ENCODE measurements at regions not wholly inside any gene's neighbourhood (a gene's known extent, or its start where the extent isn't known, plus 50 kb on each side); places are given as distances from the start of the nearest gene placed in this dataset.
"Not testable (repeated sequence)": the region's sequence is repeated elsewhere in the genome, so short reads cannot be mapped to it uniquely, and the experiment has no call there.

DNA sequence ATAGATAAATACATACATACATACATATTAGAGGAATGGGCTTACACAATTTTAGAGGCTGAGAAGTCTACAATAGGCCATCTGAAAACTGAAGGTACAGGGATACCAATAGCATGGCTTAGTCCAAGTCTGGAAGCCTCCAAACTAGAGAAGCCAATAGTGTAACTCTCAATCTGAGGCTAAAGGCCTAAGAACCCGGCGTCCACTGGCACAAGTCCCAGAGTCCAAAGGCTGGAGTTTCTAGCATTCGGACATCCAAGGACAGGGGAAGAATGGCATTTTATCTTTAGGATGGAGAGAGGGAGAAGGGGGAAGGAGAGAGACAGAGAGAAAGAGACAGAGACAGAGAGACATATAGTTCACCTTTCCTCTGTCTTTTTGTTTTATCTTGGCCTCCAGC, 63.7 kb upstream of the SYT4 start:
- DNase-seq = no peak

DNA sequence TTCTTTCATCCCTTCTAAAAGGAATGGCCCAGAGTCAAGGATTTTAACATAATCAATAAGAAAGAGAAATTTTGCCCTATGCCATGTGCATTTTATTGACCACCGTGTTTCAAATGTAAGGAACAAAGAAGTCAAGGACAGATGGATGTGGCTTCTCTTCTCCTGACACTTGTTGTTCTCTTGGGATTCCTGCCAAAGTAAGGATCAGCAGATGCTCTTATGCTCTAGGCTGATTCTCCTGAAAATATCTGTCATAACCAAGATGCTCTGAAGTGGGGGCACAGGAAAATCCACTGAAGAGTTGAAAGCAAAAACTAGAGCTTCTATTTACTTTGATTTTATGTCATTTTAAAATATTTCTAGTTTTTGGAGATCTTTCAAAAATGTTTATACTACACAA, 72.9 kb upstream of the SYT4 start:
- DNase-seq = no peak

DNA sequence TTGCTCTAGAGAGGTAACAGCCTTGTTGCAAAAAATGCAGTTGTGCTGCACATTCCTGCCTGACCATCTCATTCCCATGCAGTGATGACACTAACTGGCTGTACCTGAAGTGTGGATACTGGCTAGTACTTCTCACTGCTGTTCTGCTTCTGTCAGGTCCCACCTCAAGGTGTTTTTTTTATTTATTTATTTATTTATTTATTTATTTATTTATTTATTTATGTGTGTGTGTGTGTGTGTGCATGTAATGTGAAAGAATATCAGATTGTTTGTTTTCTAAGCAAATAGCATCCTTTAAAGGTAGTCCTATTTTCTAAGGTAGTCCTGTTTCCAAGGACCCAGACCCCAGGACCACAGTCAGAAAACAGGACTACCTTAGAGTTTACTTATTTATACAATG, 87.2 kb upstream of the SYT4 start:
- DNase-seq = no peak

DNA sequence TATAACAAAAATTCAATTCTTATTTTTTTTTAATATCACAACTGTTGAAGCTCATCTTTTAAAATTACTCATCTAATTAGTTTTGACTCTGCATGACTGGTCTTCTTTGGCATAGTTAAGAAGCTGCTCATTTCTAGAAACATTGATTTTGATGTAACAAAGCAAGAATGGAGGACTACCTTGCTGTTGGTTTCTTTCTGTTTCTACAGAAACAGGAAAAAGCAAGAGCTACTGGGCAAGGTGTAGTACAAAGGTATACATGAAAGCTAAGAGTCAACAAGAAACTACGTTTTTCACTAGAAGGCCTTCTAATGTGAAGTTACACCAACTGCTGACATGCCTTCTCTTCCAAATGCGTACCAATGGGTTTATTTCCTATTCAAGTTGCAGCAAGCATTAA, 90.6 kb upstream of the SYT4 start:
- DNase-seq = no peak

DNA sequence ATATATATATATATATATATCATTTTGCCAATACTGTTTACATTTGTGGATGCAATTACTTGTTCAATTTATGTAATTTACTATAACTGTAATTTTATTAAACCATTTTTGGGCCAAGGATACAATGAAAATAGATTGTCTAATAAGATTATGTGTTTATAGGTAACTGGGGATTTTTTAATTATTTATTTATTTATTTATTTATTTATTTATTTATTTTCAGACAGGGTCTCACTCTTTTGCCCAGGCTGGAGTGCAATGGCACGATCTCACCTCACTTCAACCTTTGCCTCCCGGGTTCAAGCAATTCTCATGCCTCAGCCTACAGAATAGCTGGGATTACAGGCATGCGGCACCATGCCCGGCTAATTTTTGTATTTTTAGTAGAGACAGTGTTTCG, 92.0 kb upstream of the SYT4 start:
- DNase-seq = not testable (repeated sequence)

DNA sequence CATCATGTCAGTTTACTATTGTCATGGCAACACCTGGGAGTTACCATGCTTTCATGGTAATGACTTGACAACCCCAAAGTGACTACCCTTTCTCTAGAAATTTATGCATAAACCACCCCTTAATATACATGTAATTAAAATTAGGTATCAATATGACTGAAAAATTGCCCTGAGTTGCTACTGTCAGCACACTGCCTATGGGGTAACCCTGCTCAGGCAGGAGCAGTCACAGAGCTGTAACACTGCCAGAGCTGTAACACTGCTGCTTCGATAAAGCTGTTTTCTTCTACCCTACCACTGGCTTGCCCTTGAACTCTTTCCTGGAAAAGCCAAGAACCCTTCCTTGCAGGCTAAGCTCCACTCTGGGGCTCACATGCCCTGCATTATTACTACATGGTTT, 95.5 kb upstream of the SYT4 start:
- DNase-seq = no peak

DNA sequence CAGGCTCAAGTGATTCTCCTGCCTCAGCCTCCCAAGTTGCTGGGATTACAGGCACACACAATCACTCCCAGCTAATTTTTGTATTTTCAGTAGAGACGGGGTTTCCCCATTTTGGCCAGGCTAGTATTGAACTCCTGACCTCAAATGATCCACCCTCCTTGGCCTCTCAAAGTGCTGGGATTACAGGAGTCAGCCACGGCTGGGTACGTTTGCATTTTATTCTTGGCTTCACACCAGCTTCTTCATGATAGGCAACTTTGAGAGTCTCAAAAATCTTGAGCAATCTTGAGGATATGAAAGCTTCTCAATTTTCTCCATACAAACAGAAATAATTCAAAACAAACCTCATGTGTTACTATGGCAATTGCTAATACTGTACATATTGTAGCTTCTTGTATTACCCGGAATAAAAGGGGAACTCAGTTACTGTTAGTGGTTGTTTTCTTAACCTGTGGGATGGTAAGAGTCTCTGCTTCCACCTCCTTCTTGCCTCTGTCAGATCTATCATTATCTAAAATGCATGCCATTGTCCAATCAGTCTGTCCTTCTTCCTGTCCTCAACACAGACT, 102.9 kb upstream of the SYT4 start:
- DNase-seq = no peak

DNA sequence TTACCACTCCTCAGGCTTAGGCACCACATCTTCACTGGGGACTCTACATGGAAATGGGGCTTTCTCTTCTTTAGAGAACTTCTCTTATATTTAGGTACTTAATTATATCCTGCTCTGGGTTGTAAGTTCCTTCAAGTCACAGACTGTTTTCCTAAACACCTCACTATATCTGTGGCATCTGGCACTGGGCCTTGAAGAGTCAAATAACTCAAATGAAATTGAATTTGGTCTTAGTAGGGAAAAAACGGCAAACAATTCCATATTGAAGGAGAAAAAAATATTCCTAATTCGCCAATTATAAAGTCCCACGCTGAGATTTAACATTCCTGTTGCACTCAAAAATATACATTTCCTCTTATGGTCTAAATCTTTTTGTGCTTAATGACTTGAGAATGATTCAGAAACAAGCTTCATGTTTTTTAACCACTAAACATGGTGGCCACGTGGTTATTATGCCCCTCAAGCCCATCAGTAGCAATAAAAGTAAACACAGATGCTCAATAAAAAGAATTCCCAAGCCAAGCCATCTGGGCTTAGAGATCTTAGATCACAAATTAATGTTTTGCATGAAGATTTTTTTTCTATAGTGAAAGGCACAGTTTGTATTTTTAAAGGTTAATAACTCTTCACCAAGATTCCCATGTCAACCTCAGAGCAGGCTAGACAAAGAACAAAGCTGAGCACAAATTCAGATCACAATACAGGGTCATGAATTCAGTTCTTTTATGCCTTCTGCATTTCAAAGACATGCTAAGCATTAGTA, 105.5 kb upstream of the SYT4 start:
- DNase-seq = no peak

DNA sequence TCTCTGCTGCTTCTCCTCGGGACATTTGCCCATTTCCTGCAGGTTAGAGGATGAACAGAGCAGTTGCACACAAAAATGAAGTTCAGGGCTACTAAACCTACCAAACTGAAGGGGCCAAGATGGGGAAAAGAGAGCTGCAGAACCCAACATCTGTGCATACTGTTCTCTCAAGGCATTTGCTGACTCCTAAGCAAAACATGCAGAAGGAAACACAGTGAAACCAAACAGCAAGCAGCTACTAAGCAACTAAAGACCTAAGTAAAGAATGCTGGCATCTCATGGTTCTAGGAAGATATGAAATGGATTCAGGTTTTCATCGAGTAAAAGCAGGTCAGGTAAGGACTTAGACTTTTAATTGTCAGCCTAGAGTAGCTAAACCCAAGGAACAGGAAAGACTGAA, 111.9 kb upstream of the SYT4 start:
- no peak for DNase-seq

DNA sequence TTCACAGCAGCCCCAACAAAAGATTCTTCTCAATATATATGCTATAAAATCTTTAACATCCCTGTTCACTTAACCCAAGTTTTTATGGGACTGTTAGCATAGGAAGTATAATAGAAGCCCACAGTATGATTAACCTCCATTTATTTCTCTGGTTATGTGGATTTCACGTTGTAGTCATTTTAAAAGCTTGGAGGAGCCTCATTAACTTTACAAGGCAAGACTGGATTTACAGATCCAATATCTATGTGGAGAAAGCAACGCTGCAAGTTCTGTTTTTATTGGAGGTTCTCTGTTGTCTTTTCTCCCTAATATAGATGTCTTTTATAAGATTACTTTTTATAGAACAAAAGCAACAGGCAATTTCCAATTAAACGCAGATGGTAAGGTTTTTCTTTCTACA, 114.9 kb upstream of the SYT4 start:
- DNase-seq = no peak

DNA sequence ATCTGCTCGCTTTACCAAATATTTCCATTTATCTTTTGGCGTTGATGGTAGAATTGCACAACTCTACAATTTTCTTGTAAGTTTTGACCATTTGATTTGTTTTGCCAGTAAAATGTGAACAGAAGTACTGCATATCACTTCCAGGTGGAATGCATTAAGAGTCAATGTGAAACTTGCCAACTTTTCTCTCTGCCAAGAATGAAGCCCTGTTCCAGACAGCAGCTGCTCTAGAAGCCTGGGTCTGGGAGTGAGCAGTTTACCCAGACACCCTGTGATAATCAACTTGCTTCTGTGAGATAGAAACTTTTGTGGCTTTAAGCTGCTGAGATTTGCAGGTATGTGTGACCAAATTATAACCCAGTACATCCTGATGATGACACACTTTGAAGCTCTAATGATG, 115.9 kb upstream of the SYT4 start:
- no peak for DNase-seq

DNA sequence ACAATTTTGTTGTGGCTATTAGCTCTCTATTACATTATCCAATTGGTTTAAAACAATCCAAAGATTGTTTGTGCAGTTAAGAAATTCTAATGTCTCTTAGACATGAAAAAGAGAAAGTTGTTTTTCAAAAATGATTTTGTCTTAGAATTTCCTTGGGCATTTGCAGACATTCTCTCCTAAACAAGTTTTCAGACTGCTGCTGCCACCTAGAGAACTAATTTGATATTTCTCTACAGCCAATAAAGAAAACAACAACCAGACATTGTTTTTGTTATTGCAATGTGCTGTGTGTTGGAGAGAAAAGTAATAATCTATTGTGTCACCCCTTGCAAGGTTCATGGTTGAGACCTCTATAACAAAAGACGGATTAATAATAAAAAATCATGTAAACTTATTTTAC, 119.0 kb upstream of the SYT4 start:
- DNase-seq = no peak

DNA sequence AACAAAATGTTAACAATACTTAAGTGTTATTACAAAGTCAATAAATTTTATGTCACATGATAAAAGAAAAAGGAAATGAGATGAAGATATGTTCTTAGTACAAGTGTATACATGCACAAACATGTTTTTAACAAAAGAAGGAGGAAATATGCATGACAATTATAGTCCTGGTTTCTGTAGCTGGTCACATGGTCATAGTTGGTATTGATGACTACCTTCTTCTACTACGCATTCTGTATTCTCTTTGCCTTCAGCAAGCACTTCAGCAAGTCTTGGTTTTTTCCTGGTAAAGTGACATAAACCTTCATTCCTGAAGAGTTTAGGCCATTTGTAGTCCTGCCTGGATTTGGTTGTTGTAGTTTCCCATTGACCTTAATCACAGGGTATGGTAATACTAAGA, 121.3 kb upstream of the SYT4 start:
- no peak for DNase-seq

DNA sequence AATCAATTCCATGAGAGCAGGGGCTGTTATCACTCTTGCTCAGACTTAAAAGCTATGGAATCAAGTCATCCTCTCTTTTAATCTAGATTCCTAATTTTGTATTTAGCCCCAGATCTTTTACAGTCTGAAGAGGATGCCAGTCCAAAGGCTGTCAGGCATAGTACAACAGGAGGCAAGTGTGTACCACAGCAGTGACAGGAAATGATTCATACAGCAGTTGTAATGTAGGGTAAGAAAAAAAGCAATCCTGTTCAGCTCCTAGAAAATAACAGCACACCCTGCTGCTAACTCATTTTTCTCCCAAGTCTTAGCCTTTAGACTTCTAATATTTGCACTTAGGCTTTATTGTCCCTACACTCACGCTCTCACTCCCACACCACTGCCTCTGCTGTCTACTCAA, 127.8 kb upstream of the SYT4 start:
- no peak for DNase-seq

DNA sequence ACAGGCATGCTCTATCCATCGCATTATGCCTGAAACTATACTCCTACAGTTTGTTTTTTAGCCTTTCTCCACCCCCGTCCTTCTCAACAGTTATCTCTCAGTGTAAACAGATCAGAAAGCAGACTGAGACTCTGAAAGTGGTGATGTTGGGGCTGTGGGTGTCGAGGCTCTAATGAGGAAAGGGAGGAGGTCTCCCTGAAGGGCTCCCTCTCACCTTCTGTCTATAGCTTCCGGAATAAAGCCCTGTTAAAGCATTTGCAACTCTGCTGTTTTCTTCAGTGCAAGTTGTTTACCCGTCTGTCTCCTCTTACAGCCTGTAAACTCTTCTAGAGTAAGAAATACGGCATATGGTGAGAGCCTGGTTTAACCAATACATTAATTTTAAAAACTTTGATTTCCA, 136.7 kb upstream of the SYT4 start:
- DNase-seq = no peak

DNA sequence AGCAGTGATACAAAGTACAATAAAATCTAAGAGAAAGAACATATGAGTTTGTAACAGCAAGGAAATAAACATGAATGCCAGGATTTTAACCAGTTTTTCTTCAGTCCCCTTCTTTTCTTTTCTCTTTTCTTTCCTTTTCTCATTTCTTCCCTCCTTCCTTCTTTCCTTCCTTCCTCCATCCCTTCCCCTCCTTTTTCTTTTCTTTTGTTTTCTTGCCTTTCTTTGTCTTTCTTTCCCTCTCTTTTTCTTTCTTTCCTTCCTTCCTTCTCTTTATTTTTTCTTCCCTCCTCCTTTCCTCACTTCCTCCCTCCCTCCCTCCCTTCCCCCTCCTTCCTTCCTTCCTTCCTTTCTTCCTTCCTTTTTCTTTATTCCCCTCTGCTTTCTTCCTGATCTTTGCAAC, 142.8 kb upstream of the SYT4 start:
- no peak for DNase-seq

DNA sequence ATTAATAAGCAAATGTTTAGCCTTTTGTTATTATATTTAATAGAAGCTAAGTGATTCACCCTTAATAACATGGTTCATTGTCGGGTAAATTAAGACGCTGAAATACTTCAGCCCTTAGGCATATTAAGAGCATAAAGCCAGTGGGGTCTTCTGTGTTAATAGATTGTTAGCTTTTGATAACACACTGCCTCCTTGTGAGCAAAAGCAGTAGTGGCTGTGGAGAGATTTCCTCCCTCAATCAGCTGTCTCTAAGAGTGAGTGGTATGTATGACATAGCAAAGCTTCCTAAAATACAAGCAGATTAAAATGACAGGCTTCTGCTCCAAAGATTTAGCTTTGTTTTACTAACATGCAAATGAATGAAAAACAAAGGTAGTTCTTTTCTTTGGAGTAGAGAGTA, 143.7 kb upstream of the SYT4 start:
- no peak for DNase-seq

DNA sequence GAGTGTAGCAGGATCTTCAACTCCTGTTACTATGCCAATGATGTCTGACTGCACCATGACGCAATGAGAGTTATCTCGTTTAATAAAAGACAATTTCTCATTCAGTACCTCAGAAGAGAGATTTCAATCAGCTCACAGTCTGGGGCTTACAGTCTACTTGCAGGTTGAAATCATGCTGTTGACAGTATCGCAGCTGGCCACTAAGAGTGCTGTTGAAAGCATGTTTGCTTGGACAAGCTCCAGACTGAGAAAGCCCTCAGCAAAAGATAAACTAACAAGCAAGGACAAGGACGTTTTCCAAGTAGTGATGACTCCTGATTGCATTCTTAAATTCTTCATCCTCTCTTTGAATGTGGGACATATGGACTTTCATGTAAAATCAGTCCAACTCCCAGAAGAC, 145.2 kb upstream of the SYT4 start:
- no peak for DNase-seq

DNA sequence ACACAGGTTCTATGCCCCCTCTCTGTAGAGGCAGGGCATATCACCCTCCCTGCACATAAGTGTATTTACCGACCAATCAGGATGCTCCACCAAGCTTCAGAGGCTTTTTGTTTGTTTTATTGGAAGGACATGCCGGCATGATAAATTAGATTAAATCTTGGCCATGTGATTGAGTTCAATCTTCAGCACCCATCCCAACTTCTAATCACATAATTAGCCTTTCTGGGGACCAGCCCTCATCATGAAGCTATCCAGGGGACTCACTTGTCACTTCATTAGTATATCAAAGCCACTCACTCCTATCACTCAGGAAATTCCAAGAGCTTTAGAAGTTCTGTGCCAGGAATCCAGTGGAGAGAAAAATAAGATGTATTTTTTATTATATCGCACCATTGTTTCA, 158.6 kb upstream of the SYT4 start:
- no peak for DNase-seq

DNA sequence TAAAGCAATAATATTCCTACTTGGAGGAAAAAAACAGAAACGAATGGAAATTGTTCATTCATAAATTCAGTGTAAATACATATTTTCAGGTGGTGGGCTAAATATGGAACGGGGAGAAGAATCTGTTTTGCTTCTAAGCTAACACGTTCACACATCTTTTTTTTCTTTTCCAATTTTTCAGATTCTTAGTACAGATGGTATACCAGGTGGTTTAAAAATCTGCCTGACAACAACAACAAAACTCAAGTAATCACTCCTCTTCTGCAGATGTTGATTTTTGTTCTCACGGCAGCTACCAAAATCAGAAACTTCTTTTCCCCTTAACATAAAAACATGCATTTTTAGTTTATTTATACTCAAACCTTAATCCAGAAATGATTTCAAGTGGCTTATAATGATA, 164.8 kb upstream of the SYT4 start:
- no peak for DNase-seq

DNA sequence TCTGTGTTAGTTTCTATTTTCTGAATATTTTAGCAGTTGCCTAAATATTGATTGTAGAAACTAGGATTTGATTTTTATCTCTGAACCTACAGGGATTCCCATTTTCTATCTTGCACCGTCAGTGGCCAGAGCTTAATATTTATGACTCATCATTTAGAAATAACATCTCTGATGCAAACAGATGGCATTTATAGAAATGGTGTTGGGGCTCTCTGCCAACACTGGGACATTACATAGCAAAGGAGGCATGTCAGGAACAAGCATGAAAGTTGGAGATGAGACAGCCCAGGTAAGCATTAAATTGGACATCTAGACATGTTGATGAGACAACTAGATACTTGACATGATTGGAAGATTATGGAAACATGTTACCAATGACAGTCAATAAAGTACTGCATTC, 165.3 kb upstream of the SYT4 start:
- DNase-seq = no peak

DNA sequence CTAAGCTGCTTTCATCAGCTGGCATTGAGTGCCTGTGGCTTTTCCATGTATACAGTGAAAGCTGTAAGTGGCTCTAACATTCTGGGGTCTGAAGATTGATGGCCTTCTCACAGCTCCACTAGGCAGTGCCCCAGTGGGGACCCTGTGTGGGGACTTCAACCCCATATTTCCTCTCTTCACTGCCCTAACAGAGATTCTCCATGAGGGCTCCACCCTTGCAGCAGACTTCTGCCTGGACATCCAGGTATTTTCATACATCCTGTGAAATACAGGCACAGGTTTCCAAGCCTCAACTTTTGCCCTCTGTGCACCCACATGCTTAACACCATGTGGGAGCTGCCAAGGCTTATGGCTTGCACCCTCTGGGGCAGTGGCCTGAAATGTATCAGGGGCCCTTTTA, 188.2 kb upstream of the SYT4 start:
- DNase-seq = no peak

DNA sequence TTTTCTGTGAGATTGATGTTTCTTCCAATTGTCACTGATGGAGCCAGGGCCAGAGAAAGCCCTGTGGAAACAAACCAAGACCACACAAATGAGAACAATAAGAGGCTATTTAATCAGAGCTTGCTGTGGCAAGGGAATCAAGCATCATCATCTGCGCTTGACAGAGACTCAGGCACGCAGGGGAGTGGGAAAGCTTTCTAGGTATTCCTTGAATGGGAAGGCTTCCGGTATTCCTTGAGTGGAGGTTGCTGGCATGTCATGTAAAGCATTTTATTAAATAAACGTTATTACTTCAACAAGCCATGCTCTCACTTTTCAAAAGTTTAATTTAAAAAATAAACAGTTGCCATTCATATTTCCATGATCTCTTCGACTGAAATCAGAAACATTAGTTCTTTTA, 194.6 kb upstream of the SYT4 start:
- DNase-seq = no peak

DNA sequence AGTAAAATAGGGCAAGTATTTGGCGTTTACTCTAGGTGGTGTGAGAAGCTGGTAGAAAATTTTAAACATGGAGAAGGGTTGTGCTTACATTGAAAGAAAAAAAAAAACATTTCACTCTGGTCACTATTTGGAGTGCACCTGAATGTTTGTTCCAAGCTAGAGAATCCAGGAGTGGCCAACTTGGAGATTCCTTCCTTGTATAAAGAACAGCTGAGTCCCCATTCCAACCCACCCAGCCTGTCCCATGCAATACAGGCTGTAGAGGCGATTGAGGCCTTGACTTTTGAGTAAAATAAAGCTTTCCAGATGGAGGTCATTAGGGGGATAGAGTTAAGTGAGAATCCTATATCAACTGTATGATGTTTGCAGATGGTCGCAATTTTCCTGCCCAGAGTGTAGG, 203.8 kb upstream of the SYT4 start:
- DNase-seq = no peak

DNA sequence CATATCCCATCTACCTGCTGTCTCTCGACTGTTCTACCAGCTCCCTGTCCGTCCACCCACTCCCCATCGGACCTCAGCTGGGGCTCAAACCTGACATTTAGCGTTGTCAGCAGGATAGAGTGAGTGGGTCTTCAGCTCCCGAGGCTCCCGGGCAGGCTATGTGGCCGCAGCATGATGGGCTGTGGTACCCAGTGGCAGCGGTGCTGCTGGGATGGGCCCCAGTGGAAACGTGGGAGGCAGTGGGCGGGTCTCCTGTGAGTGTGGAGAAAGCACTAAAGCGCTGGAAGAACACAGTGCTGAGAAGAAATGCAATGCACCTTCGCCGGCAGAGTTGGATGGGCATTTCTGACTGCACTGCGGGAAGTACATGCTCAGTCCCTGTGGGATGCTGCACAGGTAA, 204.8 kb upstream of the SYT4 start:
- DNase-seq = no peak
